GM19395 (cell line): ENCODE measurements at regions not wholly inside any gene's neighbourhood (a gene's known extent, or its start where the extent isn't known, plus 50 kb on each side); places are given as distances from the start of the nearest gene placed in this dataset.

Experiments
- ATAC-seq: cut with Tn5 transposase; IDR thresholded peaks from one replicate; pipeline ENCODE4 v1.9.1; 2021; ENCODE audit warnings: mild to moderate bottlenecking, moderate library complexity; ENCODE audit not compliant: unreplicated experiment

DNA sequence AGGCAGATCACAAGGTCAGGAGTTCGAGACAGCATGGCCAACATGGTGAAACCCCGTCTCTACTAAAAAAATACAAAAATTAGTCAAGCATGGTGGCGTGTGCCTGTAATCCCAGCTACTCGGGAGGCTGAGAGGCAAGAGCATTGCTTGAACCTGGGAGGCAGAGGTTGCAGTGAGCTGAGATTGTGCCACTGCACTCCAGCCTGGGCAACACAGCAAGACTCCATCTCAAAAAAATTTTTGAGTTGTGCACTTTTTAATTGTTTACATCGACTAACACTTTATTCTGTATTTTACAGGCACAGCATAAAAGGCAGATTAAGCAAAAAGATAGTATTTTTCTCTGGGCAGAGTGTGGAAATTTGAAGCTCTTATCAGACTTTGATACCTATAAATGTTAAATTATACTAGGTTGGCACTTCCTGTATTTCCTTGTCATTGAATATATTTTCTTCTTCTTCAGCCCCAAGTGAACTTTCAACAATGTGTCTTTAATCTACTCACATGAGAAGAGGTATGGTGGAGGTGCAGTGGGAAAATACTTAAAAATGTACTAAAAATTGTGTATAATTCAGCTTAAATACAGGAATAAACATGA, 180.6 kb upstream of the ELL2 start:
- ATAC-seq, result no peak

DNA sequence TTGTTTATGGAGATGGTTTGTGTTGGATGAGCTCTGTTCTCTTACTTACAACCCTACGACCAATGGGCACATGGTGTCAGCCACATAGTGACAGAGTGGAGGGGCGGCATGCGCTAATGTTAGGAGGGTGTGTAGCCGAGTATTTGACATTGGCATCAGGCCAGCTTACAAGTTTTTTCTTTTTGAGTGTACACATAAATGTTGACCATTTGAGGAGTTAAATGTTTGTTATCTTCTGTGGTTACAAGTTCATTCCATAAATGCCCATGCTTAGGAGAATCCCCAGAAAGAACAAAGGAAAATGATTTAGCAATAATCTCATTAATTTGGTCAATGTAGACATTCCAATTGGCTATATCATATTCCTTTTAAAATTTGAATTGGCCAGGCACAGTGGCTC, 180.1 kb upstream of the ELL2 start:
- no peak for ATAC-seq

DNA sequence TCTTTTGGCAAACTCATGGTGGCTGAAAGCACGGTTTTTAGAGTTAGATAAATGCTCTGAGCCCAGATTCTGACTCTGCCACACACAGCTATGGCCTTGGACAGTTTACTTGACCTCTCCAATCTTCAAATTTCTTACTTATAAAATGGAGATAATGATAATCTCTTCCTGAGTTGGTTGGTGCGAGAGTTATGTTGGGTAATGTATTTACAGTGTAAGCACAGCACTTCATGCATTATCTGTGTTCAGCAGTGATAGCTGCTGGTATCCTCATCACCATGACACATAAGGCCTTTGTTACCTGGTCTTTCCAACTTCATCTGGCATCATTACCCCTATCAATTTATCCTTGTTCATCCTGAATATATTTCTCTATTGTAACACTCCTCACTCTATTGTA, 178.8 kb upstream of the ELL2 start:
- ATAC-seq, result no peak

DNA sequence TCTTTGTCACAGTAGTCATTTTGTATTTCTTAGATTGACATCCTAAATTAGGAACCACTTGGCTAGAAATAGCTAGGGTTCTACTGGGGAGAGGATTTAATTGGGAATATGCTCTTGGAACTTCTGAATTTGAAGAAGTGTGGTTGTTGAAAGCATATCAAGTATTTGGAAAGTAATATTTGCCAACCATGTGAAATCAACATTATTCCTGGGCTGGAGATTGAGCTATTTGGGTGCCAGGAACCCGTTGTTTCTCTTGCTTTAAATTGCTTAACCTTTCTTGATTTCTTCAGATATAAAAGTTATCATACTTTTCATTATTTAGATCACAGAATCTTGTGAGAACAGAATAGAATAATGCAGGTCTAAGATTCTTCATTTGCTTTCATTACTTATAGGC, 178.4 kb upstream of the ELL2 start:
- ATAC-seq, result no peak

DNA sequence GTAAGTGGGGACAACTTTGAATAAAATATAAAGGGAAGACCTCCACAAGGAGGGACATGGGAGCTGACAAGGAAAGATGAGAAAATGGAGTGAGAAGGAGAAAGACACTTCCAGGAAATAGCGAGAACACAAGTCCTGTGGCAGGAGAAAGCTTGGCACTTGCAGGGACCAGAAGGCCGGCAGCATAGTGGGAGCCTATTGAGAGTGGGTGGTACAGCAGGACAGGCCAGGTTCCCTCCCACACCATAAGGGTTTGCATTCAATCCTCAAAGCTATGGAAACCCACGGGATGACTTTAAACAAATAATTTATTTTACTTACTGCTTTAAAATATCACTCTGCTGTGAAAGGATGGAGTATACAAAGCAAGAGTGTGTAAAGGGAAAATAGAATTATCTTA, 173.2 kb upstream of the ELL2 start:
- ATAC-seq, result no peak

DNA sequence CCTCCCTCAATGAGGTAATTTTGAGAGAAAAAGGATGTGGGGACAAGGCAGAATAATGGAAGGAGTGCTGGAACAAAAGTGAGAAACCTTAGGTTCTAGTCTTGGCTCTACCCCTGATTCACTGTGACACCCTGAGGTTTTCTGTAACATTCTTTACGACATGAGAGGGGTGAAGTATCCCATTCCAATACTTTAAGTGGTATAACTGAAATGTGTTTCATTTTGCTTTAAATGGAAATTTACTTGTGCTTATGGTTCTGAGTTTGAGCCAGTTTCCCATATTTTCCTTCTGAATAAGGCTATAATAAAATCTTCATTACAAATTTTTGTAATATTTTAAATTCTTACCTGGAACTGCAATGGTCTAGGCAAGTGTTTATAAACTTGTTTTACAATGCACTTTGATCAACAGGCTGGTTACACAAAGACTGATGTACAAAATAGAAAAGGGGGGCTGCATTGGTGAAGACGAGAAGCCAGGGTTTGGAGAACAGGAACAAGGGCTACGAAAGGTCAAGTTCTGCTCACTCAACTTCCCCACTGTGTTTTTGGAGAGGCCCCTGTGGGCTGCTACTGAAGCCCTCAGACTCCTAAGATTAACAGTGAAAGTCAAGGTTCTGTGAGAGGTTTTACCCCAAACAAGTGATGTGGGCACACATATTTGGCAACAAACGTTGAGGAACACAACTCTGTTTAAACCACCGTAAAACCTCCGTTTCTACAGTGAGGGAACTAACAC, 171.9 kb upstream of the ELL2 start:
- no peak for ATAC-seq

DNA sequence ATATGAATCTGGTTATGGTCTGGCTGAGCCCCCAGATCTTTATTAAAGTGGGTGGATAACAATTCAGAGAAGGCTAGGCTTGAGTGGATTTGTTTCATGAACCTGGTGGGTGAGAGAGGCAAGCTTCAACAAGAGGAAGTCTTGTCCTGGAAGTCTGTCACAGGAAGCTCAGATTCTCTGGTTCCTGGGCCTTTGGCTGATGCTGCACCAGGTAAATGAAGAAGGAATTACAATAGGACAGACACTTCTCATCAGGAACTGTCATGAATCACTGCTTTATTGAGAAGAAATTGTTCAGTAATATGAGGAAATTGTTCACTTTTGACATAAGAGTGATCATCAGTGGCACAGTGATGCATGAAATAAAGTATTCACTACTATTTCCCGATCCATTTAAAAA, 167.6 kb upstream of the ELL2 start:
- ATAC-seq, result no peak

DNA sequence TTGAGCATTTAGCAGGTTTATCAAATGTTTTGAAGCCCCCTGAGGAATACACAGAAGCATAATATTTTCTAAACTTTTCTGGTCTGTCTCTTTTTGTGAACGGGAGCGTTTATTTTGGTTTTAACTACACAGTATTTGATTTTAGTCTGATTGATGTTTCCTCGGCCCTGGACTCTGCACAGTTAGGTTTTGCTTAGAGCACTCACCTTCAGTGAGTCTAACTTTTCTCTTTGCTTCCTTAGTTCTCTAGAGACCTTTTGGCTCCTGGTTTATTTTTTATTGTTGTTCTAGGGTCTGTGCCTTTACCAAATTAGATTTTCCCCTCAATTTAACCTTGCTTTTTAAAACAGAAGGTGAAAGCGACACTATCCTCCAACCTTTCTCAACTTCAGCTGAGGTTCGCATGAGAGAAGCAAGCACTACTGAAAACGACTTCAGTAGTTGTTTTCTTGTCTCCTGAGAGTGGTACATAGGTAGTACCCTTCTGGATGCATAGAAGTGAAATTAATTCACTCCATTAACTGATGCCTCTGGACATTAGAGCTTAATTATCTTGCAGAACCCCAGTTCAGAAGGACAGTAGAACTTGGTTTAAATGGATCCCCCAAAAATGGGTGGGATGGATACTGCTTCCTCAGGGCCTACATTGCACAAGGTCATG, 166.7 kb upstream of the ELL2 start:
- ATAC-seq, result no peak

DNA sequence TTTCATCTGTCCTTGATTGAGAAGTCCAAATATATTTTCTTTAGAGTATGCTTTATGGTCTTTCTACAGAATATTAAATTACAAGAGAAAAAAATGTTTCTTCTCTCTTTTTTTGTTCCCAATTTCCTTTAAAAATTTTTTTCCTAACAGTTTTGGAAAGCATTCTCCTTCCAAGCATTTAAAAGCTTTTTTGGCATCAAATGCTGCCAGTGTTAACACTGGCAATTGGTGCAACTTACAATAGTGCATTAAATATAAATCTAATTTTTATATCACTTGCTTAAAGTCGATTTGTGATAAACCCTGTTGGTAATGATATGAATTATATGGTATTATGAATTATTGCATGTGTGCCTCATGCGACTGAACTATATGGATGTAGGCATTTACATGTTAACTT, 165.9 kb upstream of the ELL2 start:
- no peak for ATAC-seq

DNA sequence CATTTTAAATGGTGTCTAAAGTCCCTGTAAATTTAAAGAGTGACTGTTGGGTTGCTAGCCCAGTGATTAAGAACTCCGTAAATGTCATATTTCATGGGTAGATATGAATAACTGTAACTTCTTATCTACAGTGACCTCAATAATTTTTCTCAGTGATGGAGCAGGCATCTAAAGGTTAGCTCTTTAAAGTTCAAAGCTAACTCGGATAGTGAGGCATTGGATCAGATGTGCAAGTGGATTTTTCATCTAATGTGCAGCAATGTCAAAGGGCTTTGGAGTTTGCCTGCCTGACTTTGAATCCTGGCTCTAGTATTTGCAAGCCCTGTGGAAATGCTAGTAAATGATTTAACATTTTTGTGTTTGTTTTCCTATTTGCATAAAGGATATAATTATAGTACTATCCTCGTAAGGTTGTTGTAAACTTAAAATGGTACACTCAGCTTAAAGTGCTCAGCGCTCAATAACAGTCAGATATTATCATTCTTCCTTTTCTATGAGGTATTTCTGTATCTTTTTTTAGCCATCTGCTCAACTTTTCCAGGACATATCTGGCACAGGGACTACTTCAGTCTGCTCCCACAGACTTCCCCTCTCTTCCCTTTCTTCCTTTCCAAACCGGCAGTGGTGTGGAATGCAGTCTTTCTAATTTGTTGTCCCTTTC, 163.7 kb upstream of the ELL2 start:
- no peak for ATAC-seq

DNA sequence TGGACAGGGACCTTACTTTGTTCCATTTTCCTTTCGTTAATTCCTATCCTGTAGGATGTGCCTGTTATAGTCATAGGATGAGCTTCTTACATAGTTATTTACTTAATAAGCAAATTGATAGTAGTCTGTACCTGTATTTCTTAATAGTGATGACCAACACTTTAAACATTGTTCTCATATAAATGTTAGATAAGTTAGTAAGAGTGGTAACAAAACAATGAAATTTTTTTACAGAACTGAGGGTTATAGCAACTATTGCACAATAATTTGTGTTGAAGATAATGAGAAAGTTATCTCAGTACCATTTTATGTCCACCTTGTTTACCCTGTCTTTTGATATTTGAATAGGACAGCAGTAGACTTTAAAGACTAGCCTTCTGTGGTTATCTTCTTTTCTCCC, 162.9 kb upstream of the ELL2 start:
- ATAC-seq, result no peak

DNA sequence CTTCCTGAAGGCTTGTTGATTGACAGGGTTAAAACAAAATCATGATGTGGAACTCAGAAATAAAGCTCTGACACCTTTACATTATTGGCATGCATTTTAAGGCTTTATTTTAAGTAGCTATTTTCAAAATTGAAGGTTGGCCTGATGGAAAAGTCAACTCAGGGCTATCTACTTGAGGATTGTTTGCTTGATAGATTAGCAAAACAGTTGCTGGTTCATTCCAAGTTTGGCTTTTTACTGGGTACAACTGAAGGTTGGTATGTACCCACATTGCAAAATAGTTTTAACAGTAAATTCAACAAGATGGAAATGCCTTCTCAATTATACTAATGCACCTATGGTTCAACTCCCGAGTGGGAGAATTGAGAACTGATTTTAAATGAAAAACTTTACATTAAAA, 161.8 kb upstream of the ELL2 start:
- ATAC-seq, result no peak

DNA sequence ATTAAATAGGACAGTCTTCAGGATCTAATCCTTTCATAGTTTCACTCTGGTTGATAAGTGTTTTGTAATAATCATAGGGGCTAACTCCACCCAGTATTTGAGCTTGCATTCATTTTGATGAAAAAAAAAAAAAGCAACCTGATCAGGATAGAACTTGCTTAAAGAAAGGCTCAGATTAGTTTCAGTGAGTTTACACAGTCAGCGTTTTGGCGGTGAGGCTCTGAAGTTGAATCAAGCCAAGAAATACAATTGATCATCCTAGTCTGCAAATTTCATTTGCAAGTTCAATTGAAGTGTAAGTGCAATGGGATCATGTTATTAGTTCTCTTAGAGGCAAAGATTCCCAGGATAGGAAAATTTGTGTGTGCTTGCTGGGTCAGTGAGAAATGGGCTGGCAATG, 159.7 kb upstream of the ELL2 start:
- no peak for ATAC-seq

DNA sequence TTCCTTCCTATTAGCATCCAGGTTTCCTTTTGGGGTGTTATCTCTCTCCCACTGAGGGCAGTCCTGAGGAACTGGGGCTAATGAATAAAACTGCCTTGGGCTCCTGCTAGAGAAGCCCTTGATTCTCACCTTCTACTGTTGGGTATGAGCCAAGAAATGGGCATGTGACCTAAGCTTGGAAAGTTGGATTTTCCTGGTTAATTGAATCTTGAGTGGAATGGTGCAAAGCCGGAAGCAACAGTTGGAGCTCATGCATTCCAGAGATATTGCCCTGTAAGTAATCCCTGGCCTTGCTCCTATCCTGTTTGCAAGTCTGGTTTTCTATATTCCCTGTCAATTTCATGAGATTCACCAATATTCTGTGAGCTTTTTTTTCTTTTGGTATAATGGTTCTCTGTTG, 158.5 kb upstream of the ELL2 start:
- no peak for ATAC-seq

DNA sequence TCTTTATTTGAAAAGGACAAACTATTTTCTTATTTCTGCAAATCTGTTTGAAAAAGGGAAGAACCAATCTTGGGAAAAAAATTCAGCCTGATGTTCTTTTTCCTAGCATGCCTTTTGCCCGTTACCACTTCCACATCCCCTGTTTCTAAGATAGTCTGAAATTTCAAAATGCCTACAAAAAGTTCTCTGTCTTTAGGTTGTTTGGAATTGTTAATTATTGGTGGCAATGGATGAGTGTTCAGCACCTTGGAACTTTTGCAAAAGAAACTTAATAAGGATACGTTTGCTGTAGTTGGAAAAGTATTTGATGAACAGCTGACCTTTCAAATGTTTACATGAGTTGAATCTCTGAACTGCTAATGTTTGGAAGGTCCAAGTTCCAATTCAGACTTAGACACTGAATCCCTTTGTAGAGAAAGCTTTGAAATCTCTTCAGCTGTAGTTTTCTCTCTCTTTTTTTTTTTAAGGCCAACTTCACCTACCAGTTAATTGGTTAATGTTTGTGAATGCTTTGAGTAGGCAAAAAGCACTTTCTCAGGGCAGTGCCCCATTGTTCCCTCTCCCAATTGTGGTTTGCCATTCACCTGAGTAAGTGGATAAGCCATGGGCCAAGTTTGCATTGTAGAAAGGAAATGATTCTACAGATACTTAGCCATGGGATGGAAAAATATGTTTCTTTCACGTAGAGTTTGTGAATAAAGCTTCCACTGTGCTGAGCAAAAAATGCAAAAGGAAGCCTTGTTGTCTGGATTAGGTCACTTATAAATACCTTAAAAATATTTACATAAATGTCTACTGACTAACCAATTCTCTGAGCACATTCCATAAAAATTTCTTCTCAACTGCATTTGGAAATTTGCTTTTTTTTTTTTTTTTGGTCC, 156.4 kb upstream of the ELL2 start:
- no peak for ATAC-seq

DNA sequence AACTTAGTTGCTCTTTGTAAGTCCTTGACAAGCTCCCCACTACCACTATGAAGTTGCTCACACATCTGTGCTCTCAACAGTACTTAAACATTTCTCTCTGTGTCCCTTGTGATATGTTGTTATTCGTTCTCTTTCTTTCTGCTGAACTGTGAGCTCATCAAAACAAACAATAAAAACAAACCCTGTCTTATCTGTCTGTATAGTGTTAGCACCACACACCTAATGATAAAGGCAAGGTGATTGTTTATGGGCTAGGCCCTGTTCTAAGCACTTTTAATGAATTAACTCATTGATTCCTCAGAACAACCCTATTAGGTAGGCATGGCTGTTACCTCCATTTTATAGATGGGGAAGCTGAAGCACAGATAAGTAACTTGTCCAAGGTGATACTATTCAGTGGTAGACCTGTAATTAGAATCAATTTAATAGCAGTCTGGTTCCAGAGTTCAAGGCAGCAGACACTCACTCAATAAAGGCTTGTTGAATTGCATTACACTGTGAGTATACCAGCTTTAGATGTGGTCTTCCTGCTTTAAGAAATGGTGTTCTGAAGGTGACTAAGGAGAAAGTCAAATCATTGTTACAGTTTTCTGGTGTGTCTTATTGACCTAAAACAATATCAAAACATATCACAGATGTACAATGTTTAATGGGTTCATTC, 153.6 kb upstream of the ELL2 start:
- no peak for ATAC-seq

DNA sequence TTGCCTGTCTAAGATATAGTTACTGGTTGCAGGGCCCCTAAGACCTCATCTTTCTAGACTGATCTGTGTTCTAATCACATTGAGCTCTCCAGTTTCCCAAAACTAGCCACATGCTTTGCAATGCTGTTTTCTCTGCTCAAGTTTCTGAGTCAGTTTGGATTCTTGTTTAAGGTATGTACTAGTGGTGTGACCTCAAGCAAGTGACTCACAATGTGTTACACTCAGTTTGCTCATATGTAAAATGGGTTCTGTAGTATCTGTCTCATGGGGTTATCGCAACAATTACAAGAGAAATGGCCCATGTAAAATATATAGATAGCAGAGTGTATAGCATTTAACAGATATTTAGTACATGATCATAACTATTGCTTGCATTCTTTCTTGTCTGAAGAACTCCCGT, 153.1 kb upstream of the ELL2 start:
- ATAC-seq, result no peak

DNA sequence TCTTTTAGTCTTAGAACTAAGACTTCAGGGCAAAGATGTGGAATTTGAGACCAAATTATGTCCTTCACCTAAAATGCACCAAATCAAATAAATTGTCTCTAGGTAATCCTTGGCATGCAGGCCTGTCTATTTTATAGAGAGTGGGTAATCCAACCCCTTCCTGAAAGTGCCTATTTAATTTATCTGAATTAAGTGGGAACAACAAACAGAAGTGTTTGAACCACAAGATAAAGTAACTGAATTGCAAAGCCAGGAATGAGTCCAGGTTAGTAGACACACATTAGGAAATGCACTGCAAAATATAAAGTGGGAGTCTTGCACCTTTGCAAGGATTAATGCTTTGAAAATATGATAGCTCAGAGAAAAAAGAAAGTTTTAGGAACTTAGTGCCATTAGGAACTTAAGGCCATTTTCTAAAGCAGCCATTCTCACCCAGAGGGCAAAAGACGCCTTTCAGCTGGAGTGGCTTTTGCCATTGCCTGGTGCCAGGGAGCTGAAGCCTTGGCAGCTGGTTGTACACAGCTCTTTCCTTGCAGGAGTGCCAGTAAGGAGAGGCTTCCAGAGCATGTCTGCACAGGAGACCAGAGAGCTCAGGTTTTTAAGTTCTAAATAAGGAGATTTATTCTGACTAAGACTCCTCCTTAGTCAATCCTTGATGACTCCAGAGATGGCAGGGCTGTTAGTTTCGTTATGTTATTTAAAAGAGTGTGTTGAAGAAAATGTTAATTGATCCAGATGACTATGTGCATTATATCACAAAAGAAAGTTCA, 151.7 kb upstream of the ELL2 start:
- no peak for ATAC-seq

DNA sequence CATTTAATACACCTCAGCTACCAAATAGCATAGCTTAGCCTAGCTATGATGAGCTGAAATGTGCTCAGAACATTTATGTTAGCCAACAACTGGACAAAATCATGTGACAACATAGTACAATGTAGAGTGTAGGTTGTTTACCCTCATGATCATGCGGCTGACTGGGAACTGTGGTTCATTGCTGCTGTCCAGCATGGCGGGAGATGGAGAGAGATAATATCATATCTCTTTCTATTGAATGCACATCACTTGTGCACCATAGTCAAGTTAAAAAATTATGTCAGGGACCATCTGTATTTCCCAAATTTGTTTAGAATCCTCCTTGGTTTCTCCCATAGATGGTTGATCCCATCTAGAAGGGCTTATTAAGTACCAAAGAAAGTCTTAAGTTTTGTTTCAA, 151.1 kb upstream of the ELL2 start:
- ATAC-seq, result no peak
